Liver (tissue), 8 donors: ENCODE measurements at regions not wholly inside any gene's neighbourhood (a gene's known extent, or its start where the extent isn't known, plus 50 kb on each side); places are given as distances from the start of the nearest gene placed in this dataset.

Experiments used
- DNase-seq: peaks from one replicate; pipeline ENCODE4 v3.0.0-alpha.2; 2017; ENCODE audit warnings: low spot score
- H3K27ac ChIP-seq, 2 donors: one replicate each; pipeline ENCODE4 v1.7.0; 2013; ENCODE audit warnings: inconsistent platforms in 2 of 2, low read length in 2 of 2, control low read depth in 1 of 2, low read depth in 1 of 2, mild to moderate bottlenecking in 1 of 2
- H3K27me3 ChIP-seq, 4 donors: one replicate each; pipeline versions ENCODE4 v1.6.1 to v1.7.0; 2013; ENCODE audit warnings: low read length in 3 of 4, inconsistent platforms in 1 of 4, mild to moderate bottlenecking in 1 of 4, moderate library complexity in 1 of 4; ENCODE audit not compliant: control insufficient read depth in 4 of 4, insufficient read depth in 4 of 4
- H3K36me3 ChIP-seq, 4 donors: one replicate each; pipeline versions ENCODE4 v1.6.1 to v1.7.0; 2013; ENCODE audit warnings: low read length in 3 of 4, mild to moderate bottlenecking in 3 of 4, low read depth in 1 of 4, moderate library complexity in 1 of 4; ENCODE audit not compliant: control insufficient read depth in 4 of 4, insufficient read depth in 3 of 4
- H3K4me1 ChIP-seq, 4 donors: one replicate each; pipeline versions ENCODE4 v1.6.1 to v1.7.0; 2013; ENCODE audit warnings: low read length in 3 of 4, mild to moderate bottlenecking in 3 of 4, moderate library complexity in 1 of 4; ENCODE audit not compliant: control insufficient read depth in 4 of 4, insufficient read depth in 4 of 4
- H3K4me3 ChIP-seq, 3 donors: one replicate each; pipeline versions ENCODE4 v1.6.1 to v1.7.0; 2013; ENCODE audit warnings: low read length in 3 of 3, control low read depth in 1 of 3, low read depth in 1 of 3, mild to moderate bottlenecking in 1 of 3
- H3K9ac ChIP-seq, 2 donors: one replicate each; pipeline ENCODE4 v1.7.0; 2013; ENCODE audit warnings: low read length in 2 of 2, mild to moderate bottlenecking in 2 of 2, moderate library complexity in 2 of 2, control low read depth in 1 of 2, low read depth in 1 of 2
- H3K9me3 ChIP-seq, 4 donors: one replicate each; pipeline versions ENCODE4 v1.6.1 to v1.7.0; 2013; ENCODE audit warnings: low read length in 3 of 4; ENCODE audit not compliant: control insufficient read depth in 4 of 4
- ATF3 ChIP-seq: IDR thresholded peaks from 2 replicates; pipeline ENCODE4 v1.6.1; 2016; ENCODE audit warnings: antibody characterized with exemption
- EGR1 ChIP-seq, 2 donors: IDR thresholded peaks; 2 replicates each; pipeline ENCODE4 v1.6.1; 2016 to 2018; ENCODE audit warnings: antibody characterized with exemption in 2 of 2, low read depth in 2 of 2
- FOXA1 ChIP-seq: IDR thresholded peaks from 2 replicates; pipeline ENCODE4 v1.6.1; 2016; ENCODE audit warnings: antibody characterized with exemption
- FOXA2 ChIP-seq: IDR thresholded peaks from 2 replicates; pipeline ENCODE4 v1.6.1; 2016; ENCODE audit warnings: antibody characterized with exemption
- GABPA ChIP-seq, 2 donors: IDR thresholded peaks in 1 of 2; conservative IDR thresholded peaks in 1 of 2; 2 replicates each; pipeline ENCODE4 v1.6.1; 2016; ENCODE audit warnings: antibody characterized with exemption in 2 of 2, mild to moderate bottlenecking in 1 of 2, moderate library complexity in 1 of 2
- HNF4A ChIP-seq, 2 donors: conservative IDR thresholded peaks; 2 replicates each; pipeline ENCODE4 v1.6.1; 2016; ENCODE audit warnings: antibody characterized with exemption in 2 of 2, mild to moderate bottlenecking in 2 of 2
- HNF4G ChIP-seq: IDR thresholded peaks from 2 replicates; pipeline ENCODE4 v1.6.1; 2016; ENCODE audit warnings: antibody characterized with exemption
- JUND ChIP-seq, 2 donors: IDR thresholded peaks; 2 replicates each; pipeline ENCODE4 v1.6.1; 2016; ENCODE audit warnings: antibody characterized with exemption in 2 of 2
- MAX ChIP-seq: IDR thresholded peaks from 2 replicates; pipeline ENCODE4 v1.6.1; 2016; ENCODE audit warnings: antibody characterized with exemption
- NR2F2 ChIP-seq: IDR thresholded peaks from 2 replicates; pipeline ENCODE4 v1.6.1; 2016; ENCODE audit warnings: antibody characterized with exemption
- RAD21 ChIP-seq, 2 donors: IDR thresholded peaks; 2 replicates each; pipeline ENCODE4 v1.6.1; 2016; ENCODE audit warnings: antibody characterized with exemption in 2 of 2, mild to moderate bottlenecking in 2 of 2
- RXRA ChIP-seq, 2 donors: IDR thresholded peaks; 2 replicates each; pipeline ENCODE4 v1.6.1; 2017 to 2018; ENCODE audit warnings: antibody characterized with exemption in 2 of 2, mild to moderate bottlenecking in 1 of 2
- SP1 ChIP-seq: IDR thresholded peaks from 2 replicates; pipeline ENCODE4 v1.6.1; 2018; ENCODE audit warnings: antibody characterized with exemption, mild to moderate bottlenecking
- TAF1 ChIP-seq: conservative IDR thresholded peaks from 2 replicates; pipeline ENCODE4 v1.6.1; 2016; ENCODE audit warnings: antibody characterized with exemption, mild to moderate bottlenecking
- YY1 ChIP-seq: IDR thresholded peaks from 2 replicates; pipeline ENCODE4 v1.6.1; 2016; ENCODE audit warnings: antibody characterized with exemption, mild to moderate bottlenecking
- WGBS: extraction: QIAGEN DNeasy Blood & Tissue Kit; methylation state at CpG from one replicate; pipeline ENCODE4 v1.1.7; 2013; 5-methylcytosine and 5-hydroxymethylcytosine counted together
- TF ChIP-seq, protein P1 (sequence below): IDR thresholded peaks from 2 replicates; pipeline ENCODE4 v1.6.1; 2016; ENCODE audit warnings: antibody characterized with exemption
- TF ChIP-seq, protein P2 (sequence below): fragments of 150-350 bp; IDR thresholded peaks from 2 replicates; pipeline ENCODE4 v1.5.1; 2017; ENCODE audit warnings: improper control_type of control experiment, low read depth, low read length; ENCODE audit not compliant: missing input control
- TF ChIP-seq, protein P3 (sequence below): IDR thresholded peaks from 2 replicates; pipeline ENCODE4 v1.6.1; 2016; ENCODE audit warnings: antibody characterized with exemption, mild to moderate bottlenecking
- donor health status: healthy.
- donor health status: healthy.
- donor health status: healthy.
- donor health status: healthy.
- donor health status: healthy.

- TF ChIP-seq EGR1 (IDR thresholded peaks at IDR 0.05; ENCODE audit: low read depth in 2 of 2) (no peak), YY1 (no peak), RXRA (IDR thresholded peaks at IDR 0.05) (no peak), HNF4G (no peak), SP1 (no peak), HNF4A (conservative IDR thresholded peaks at IDR 0.05) (no peak), JUND (IDR thresholded peaks at IDR 0.05) (no peak), RAD21 (IDR thresholded peaks at IDR 0.05) (no peak), NR2F2 (no peak), FOXA2 (no peak), FOXA1 (no peak), GABPA (IDR thresholded peaks at IDR 0.05 in 1 of 2, conservative IDR thresholded peaks at IDR 0.05 in 1 of 2) (no peak), MAX (no peak), TAF1 (no peak)
- TF ChIP-seq, protein P1, sequence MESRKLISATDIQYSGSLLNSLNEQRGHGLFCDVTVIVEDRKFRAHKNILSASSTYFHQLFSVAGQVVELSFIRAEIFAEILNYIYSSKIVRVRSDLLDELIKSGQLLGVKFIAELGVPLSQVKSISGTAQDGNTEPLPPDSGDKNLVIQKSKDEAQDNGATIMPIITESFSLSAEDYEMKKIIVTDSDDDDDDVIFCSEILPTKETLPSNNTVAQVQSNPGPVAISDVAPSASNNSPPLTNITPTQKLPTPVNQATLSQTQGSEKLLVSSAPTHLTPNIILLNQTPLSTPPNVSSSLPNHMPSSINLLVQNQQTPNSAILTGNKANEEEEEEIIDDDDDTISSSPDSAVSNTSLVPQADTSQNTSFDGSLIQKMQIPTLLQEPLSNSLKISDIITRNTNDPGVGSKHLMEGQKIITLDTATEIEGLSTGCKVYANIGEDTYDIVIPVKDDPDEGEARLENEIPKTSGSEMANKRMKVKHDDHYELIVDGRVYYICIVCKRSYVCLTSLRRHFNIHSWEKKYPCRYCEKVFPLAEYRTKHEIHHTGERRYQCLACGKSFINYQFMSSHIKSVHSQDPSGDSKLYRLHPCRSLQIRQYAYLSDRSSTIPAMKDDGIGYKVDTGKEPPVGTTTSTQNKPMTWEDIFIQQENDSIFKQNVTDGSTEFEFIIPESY, result no peak
- TF ChIP-seq, protein P2, sequence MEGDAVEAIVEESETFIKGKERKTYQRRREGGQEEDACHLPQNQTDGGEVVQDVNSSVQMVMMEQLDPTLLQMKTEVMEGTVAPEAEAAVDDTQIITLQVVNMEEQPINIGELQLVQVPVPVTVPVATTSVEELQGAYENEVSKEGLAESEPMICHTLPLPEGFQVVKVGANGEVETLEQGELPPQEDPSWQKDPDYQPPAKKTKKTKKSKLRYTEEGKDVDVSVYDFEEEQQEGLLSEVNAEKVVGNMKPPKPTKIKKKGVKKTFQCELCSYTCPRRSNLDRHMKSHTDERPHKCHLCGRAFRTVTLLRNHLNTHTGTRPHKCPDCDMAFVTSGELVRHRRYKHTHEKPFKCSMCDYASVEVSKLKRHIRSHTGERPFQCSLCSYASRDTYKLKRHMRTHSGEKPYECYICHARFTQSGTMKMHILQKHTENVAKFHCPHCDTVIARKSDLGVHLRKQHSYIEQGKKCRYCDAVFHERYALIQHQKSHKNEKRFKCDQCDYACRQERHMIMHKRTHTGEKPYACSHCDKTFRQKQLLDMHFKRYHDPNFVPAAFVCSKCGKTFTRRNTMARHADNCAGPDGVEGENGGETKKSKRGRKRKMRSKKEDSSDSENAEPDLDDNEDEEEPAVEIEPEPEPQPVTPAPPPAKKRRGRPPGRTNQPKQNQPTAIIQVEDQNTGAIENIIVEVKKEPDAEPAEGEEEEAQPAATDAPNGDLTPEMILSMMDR, result no peak
- TF ChIP-seq, protein P3, sequence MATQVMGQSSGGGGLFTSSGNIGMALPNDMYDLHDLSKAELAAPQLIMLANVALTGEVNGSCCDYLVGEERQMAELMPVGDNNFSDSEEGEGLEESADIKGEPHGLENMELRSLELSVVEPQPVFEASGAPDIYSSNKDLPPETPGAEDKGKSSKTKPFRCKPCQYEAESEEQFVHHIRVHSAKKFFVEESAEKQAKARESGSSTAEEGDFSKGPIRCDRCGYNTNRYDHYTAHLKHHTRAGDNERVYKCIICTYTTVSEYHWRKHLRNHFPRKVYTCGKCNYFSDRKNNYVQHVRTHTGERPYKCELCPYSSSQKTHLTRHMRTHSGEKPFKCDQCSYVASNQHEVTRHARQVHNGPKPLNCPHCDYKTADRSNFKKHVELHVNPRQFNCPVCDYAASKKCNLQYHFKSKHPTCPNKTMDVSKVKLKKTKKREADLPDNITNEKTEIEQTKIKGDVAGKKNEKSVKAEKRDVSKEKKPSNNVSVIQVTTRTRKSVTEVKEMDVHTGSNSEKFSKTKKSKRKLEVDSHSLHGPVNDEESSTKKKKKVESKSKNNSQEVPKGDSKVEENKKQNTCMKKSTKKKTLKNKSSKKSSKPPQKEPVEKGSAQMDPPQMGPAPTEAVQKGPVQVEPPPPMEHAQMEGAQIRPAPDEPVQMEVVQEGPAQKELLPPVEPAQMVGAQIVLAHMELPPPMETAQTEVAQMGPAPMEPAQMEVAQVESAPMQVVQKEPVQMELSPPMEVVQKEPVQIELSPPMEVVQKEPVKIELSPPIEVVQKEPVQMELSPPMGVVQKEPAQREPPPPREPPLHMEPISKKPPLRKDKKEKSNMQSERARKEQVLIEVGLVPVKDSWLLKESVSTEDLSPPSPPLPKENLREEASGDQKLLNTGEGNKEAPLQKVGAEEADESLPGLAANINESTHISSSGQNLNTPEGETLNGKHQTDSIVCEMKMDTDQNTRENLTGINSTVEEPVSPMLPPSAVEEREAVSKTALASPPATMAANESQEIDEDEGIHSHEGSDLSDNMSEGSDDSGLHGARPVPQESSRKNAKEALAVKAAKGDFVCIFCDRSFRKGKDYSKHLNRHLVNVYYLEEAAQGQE, result no peak
- Histone ChIP-seq H3K4me1 (no peaks in the 10 kb centered on the region), H3K9me3 (peaks cover 0 to 3% (median 1%) of the 10 kb centered on the region in 4 donors), H3K9ac (no peak overlapping the region), H3K36me3 (no peaks in the 10 kb centered on the region), H3K27me3 (peaks cover 0 to 2% (median 0%) of the 10 kb centered on the region in 4 donors), H3K4me3 (no peak overlapping the region), H3K27ac (no peak overlapping the region)
- no peak for DNase-seq
- WGBS, result 81% methylated on average over 4 of the region's 4 CpGs
Observed at GRCh38 chr15:95160316-95160715, 929.0 kb downstream of the MCTP2 start.

DNA sequence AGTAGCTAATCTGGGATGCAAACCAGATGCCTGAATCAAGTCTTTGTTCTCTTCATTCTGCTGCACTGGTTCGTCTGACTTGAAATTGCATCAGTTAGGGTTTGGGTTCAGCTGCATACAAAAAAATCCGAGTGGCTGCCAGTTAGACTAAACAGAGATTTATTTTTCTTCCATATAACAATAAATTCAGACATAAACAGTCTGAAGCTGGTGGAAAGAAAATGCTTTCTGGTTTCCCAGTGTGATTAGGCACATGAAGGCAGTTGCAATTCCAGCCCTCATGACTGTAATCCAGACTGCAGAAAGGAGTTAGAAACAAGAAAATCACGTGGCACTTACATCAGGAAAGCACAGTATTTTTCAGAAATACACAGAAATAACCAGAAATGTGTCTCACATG is 930.7 kb downstream of the MCTP2 start:
- Histone ChIP-seq H3K9me3 (no peaks in the 10 kb centered on the region), H3K27ac (no peak overlapping the region), H3K4me3 (no peak overlapping the region), H3K27me3 (peaks cover 0 to 2% (median 0%) of the 10 kb centered on the region in 4 donors), H3K9ac (no peak overlapping the region), H3K36me3 (no peaks in the 10 kb centered on the region), H3K4me1 (no peaks in the 10 kb centered on the region)
- DNase-seq, result no peak
- 44% methylated on average over 3 of the region's 3 CpGs for WGBS
- TF ChIP-seq HNF4A (conservative IDR thresholded peaks at IDR 0.05) (no peak), FOXA1 (no peak), MAX (no peak), FOXA2 (no peak), HNF4G (no peak), JUND (IDR thresholded peaks at IDR 0.05) (no peak), RXRA (IDR thresholded peaks at IDR 0.05) (no peak), SP1 (no peak), NR2F2 (no peak), ATF3 (no peak), TAF1 (no peak)
- TF ChIP-seq, protein P1, result no peak
- TF ChIP-seq, protein P3, result no peak
